ENCODE measurements at regions not wholly inside any gene's neighbourhood (a gene's known extent, or its start where the extent isn't known, plus 50 kb on each side); places are given as distances from the start of the nearest gene placed in this dataset.

DNA sequence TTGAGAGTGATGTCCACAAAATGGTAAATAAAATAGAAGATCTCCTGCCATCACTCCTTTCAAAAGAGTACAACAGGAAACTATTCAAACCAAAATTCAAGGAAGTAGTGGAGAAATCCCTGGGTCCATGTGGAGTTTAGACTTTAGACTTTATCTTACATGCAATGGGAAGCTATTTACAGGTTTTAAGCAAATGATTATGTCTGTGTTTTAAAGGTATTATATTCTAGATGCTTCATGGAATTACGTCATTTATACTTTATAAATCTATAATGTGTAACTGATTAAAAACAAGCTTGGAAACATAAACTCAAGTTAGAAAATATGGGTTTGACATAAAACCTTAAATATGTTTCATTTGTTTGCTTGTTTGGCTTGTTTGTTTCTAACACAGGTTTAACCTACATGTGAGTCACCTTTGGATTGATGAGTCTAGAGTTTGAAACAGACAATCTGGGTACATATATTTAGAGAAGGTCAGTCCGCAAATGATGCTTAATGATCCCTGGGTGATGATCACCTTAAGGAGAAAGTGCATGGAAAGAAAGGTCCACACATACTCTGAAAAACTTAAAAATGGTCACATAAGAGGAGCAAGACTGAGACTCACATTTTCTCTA, 519.6 kb upstream of the AGA start:
- TF ChIP-seq, protein P1, sequence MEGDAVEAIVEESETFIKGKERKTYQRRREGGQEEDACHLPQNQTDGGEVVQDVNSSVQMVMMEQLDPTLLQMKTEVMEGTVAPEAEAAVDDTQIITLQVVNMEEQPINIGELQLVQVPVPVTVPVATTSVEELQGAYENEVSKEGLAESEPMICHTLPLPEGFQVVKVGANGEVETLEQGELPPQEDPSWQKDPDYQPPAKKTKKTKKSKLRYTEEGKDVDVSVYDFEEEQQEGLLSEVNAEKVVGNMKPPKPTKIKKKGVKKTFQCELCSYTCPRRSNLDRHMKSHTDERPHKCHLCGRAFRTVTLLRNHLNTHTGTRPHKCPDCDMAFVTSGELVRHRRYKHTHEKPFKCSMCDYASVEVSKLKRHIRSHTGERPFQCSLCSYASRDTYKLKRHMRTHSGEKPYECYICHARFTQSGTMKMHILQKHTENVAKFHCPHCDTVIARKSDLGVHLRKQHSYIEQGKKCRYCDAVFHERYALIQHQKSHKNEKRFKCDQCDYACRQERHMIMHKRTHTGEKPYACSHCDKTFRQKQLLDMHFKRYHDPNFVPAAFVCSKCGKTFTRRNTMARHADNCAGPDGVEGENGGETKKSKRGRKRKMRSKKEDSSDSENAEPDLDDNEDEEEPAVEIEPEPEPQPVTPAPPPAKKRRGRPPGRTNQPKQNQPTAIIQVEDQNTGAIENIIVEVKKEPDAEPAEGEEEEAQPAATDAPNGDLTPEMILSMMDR (conservative IDR thresholded peaks at IDR 0.05; ENCODE audit: low read depth, low read length) = no peak
- TF ChIP-seq MAFK (IDR thresholded peaks at IDR 0.05; ENCODE audit: low read depth, low read length) (no peak), SMC3 (IDR thresholded peaks at IDR 0.05; ENCODE audit: low read depth, low read length) (no peak), FOS (IDR thresholded peaks at IDR 0.05; ENCODE audit: low read depth, low read length) (no peak), RAD21 (IDR thresholded peaks at IDR 0.05; ENCODE audit: low read length) (no peak), MXI1 (IDR thresholded peaks at IDR 0.05; ENCODE audit: borderline replicate concordance, low read depth, low read length) (no peak), CEBPB (IDR thresholded peaks at IDR 0.05; ENCODE audit: low read depth, low read length) (no peak), BHLHE40 (IDR thresholded peaks at IDR 0.05; ENCODE audit: low read depth, low read length) (no peak), POLR2A (IDR thresholded peaks at IDR 0.05; ENCODE audit: low read depth, low read length) (no peak)
- TF ChIP-seq, protein P2, sequence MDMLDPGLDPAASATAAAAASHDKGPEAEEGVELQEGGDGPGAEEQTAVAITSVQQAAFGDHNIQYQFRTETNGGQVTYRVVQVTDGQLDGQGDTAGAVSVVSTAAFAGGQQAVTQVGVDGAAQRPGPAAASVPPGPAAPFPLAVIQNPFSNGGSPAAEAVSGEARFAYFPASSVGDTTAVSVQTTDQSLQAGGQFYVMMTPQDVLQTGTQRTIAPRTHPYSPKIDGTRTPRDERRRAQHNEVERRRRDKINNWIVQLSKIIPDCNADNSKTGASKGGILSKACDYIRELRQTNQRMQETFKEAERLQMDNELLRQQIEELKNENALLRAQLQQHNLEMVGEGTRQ (IDR thresholded peaks at IDR 0.05; ENCODE audit: low read depth, low read length) = no peak

All from IMR-90 (cell line).